ENCODE measurements at regions not wholly inside any gene's neighbourhood (a gene's known extent, or its start where the extent isn't known, plus 50 kb on each side); places are given as distances from the start of the nearest gene placed in this dataset.

DNA sequence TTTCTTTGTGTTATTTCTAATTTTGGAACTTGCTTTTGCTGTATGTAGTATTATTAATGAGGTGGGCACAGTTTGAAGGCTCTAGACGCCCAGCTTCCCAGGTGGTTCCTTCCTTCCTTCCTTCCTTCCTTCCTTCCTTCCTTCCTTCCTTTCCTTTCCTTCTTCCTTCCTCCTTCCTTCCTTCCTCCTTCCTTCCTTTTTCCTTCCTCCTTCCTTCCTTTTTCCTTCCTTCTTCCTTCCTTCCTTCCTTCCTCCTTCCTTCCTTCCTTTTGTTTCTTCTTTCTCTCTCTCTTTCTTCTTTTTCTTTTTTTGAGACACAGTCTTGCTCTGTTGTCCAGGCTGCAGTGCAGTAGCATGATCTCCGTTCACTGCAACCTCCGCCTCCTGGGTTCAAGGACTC, 906.7 kb downstream of the AACS start:
- Mint-ChIP-seq H3K36me3 (ENCODE audit: low read depth) (no peaks in the 10 kb centered on the region), H3K27me3 (no peaks in the 10 kb centered on the region), H3K4me3 (no peak overlapping the region), H3K4me1 (no peaks in the 10 kb centered on the region), H3K27ac (no peak overlapping the region), H3K9me3 (no peaks in the 10 kb centered on the region)
- TF ChIP-seq, protein P1, sequence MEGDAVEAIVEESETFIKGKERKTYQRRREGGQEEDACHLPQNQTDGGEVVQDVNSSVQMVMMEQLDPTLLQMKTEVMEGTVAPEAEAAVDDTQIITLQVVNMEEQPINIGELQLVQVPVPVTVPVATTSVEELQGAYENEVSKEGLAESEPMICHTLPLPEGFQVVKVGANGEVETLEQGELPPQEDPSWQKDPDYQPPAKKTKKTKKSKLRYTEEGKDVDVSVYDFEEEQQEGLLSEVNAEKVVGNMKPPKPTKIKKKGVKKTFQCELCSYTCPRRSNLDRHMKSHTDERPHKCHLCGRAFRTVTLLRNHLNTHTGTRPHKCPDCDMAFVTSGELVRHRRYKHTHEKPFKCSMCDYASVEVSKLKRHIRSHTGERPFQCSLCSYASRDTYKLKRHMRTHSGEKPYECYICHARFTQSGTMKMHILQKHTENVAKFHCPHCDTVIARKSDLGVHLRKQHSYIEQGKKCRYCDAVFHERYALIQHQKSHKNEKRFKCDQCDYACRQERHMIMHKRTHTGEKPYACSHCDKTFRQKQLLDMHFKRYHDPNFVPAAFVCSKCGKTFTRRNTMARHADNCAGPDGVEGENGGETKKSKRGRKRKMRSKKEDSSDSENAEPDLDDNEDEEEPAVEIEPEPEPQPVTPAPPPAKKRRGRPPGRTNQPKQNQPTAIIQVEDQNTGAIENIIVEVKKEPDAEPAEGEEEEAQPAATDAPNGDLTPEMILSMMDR (IDR thresholded peaks at IDR 0.05) = no peak
- CTCF ChIA-PET = no interaction called here
- intact Hi-C loops (cut with micrococcal nuclease) = no loop called here
- POLR2A ChIA-PET = no interaction called here
- no peak for DNase-seq
- ATAC-seq (ENCODE audit: low read depth) = no peak

- Mint-ChIP-seq H3K9me3 (no peaks in the 10 kb centered on the region), H3K36me3 (ENCODE audit: low read depth) (no peaks in the 10 kb centered on the region), H3K4me1 (no peaks in the 10 kb centered on the region), H3K27ac (no peak overlapping the region), H3K27me3 (peaks cover 2% of the 10 kb centered on the region), H3K4me3 (no peak overlapping the region)
- ChIA-PET POLR2A (no interaction called here), CTCF (no interaction called here)
- ATAC-seq (ENCODE audit: low read depth) (no peak), DNase-seq (no peak)
- TF ChIP-seq, protein P1 (IDR thresholded peaks at IDR 0.05) = no peak
- intact Hi-C loops (cut with micrococcal nuclease) = no loop called here
Observed at GRCh38 chr12:125978286-125978685, 913.1 kb downstream of the AACS start.

GRCh38 chr12:125981610-125982253, 916.5 kb downstream of the AACS start:
- intact Hi-C loops (cut with micrococcal nuclease) = no loop called here
- CTCF ChIA-PET = no interaction called here

DNA sequence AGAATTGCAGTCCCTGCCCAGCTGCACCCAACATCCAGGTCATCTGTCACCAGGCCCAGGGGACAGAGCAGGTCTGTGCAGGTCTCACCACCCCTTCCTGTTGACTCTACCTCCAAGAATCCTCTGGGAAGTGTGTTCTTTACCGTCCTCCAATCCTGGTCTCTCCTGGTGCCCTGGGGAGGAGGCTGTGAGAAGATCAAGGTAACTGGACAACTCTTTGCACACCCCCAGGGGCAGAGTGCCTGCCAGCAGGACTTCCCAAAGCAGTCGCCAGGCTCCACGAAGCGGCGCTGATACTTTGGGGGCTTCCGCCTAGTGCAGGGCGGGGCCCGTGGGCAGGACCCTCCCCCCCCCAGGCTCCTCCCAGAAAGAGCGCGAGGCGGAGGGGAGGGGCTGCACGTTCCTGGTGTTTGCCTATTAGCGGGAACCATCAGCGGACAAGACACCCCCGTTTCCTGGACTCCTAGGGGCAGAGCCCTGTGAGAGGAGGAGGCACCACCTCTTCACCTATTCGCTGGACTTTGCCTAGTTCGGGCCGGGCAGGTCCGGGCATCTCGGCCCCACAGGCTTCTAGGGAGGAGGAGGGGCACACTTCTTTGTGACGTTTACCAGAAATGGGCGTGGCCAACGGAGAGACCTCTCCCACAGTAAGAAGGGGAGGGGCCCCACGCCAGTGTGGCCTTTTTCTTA, 918.0 kb downstream of the AACS start:
- peaks cover 7% of the 10 kb centered on the region for H3K27me3 Mint-ChIP-seq
- H3K27ac Mint-ChIP-seq = no peak overlapping the region
- no peak for DNase-seq
- H3K4me1 Mint-ChIP-seq = no peaks in the 10 kb centered on the region
- H3K4me3 Mint-ChIP-seq = peak overlapping the region; percentile 11
- TF ChIP-seq, protein P1 (IDR thresholded peaks at IDR 0.05) = no peak
- ATAC-seq (ENCODE audit: low read depth) = no peak
- ChIA-PET CTCF (no interaction called here), POLR2A (no interaction called here)
- H3K9me3 Mint-ChIP-seq = peaks cover 1% of the 10 kb centered on the region
- no peaks in the 10 kb centered on the region for H3K36me3 Mint-ChIP-seq (ENCODE audit: low read depth)
- intact Hi-C loops (cut with micrococcal nuclease) = no loop called here

More at GRCh38 chr12:125981610-125982253, 916.5 kb downstream of the AACS start:
- Mint-ChIP-seq H3K27ac (no peak overlapping the region), H3K36me3 (ENCODE audit: low read depth) (no peaks in the 10 kb centered on the region), H3K27me3 (peaks cover 7% of the 10 kb centered on the region), H3K4me1 (no peaks in the 10 kb centered on the region), H3K4me3 (no peak overlapping the region), H3K9me3 (no peaks in the 10 kb centered on the region)
- TF ChIP-seq, protein P1 (IDR thresholded peaks at IDR 0.05) = no peak
- DNase-seq (no peak), ATAC-seq (ENCODE audit: low read depth) (no peak)
- POLR2A ChIA-PET = no interaction called here

- H3K27ac Mint-ChIP-seq = no peak overlapping the region
- no peak for ATAC-seq (ENCODE audit: low read depth)
- no peak for DNase-seq
- H3K36me3 Mint-ChIP-seq (ENCODE audit: low read depth) = no peaks in the 10 kb centered on the region
- intact Hi-C loops (cut with micrococcal nuclease) = no loop called here
- ChIA-PET CTCF (no interaction called here), POLR2A (no interaction called here)
- H3K9me3 Mint-ChIP-seq = peaks cover 1% of the 10 kb centered on the region
- peaks cover 7% of the 10 kb centered on the region for H3K27me3 Mint-ChIP-seq
- no peaks in the 10 kb centered on the region for H3K4me1 Mint-ChIP-seq
- H3K4me3 Mint-ChIP-seq = no peak overlapping the region
- TF ChIP-seq, protein P1 (IDR thresholded peaks at IDR 0.05) = no peak
Observed at GRCh38 chr12:125983784-125984500, 918.7 kb downstream of the AACS start.

Measured in activated B cell treated with CpG ODN at 0.5 μM for 24 hours (primary cell).